M059J (cell line): ENCODE measurements at regions not wholly inside any gene's neighbourhood (a gene's known extent, or its start where the extent isn't known, plus 50 kb on each side); places are given as distances from the start of the nearest gene placed in this dataset.

Source experiments
- DNase-seq: peaks from one replicate; pipeline ENCODE4 v3.0.0-alpha.2; 2012; ENCODE audit warnings: low read depth

- no peak for DNase-seq
Measured at GRCh38 chr6:54991761-54992330, 145.3 kb downstream of the FAM83B start.

DNA sequence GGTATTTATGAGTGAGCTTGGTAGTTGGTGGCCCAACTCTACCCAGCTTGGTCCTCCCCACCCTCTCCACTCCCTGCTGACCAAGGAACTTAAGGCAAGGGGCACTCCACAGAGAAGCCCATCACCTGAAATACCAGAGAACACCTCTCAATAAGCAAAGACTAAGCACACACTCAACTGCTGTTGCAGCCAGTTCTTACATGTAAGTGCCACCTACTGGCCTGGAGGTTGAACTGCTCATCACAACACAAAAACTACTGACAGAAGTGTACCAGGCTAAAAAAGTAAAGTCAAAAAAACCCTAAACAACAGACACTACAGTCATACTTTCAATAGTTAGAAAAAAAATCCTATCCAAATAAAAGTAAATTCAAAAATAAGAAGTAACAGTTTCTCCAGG is 146.2 kb downstream of the FAM83B start:
- DNase-seq, result peak; percentile 12

- no peak for DNase-seq
Measured at GRCh38 chr6:54993294-54993693, 146.7 kb downstream of the FAM83B start.

GRCh38 chr6:54993948-54994347 is 147.4 kb downstream of the FAM83B start:
- DNase-seq, result no peak

DNA sequence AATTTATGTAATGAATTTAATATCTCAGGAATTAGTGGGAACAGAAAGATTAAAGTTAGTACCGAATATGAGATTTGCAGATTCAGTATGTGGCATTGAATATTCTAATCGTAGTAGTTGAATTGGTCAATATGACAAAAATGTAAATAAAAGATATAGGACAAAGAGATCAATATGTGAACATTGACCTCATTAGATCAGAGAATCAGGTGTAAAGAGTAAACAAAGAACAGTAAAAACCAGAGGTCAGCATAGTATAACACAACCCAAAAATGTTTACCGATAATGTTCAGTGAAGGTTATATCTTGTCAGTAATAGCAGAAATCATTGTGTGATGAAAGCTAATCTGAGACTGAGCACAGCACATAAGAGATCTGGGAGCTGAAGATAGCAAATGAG is 152.0 kb downstream of the FAM83B start:
- no peak for DNase-seq

GRCh38 chr6:55003719-55004430 is 157.3 kb downstream of the FAM83B start:
- DNase-seq, result no peak

DNA sequence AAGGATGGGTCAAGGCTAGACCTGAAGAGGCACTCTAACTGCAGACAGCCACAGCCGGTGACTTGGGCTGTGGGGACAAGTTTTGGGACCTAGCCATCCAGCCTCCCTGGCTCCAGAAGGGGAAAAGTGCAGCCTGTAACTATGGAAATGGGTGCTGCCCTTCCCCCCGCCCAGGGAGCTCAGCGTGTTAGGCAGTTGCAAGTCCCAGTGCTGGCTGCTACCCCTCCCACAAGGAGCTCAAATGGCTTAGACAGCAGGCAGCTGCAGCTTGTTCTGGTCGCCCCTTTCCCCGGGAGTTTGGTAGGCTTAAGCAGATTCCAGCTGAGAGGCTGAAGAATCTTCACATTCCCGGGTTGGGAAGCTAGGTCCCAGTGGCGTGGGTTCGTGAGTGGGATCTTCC is 162.6 kb downstream of the FAM83B start:
- DNase-seq, result no peak

DNA sequence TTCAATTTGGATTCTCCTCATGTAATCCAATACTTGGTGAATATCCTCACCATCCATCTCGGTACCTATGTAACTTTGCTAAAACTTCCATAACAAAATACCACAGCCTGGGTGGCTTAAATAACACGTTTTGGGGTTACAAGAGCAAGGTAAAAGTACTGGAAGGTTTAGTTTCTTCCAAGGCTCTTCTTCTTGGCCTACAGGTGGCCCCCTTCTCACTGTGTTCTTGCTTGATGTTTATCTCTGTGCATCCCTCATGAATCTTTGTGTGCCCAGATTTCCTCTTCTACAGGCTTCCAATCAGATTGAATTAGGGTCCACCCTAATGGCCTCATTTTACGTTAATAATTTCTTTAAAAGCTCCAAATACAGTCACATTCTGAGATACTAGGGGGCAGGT is 163.3 kb upstream of the HCRTR2 start:
- peak; percentile 4 for DNase-seq

DNA sequence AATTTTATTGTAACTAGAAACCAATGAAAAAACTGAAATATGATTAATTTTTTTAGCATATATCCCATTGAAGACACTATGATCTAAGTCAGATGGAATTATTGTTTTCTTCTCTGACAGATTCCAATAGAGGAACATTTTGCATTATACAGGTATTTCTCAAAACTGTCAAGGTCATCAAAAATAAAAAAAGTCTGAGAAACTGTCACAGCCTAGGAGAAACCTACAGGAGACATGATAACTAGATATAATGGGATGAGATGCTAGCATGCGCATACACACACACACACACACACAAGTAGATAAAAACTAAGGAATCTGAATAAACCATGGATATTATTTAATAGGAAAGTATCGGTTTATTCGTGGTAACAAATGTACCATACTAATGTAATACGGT is 161.9 kb upstream of the HCRTR2 start:
- no peak for DNase-seq

- peak; percentile 4 for DNase-seq
Measured at GRCh38 chr6:55014321-55015088, 159.8 kb upstream of the HCRTR2 start.

DNA sequence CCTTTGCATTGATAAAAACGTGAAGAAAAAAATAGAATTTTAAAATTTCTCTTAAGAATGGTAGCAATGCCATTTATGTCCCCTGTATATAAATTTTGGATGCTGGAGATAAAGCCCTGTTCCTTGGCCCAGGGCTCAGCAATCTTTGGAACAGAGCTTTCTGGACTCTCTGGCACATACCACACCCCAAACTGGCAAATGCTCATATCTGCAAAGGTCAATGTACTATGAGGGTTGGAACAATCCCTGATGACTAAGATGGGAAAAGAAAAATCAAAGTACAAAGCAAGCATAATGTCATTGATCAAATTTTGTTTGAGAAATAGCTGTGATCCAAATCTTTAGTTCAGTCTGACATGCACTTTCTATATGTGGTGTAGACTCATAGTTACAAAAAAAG is 158.1 kb upstream of the HCRTR2 start:
- no peak for DNase-seq

DNA sequence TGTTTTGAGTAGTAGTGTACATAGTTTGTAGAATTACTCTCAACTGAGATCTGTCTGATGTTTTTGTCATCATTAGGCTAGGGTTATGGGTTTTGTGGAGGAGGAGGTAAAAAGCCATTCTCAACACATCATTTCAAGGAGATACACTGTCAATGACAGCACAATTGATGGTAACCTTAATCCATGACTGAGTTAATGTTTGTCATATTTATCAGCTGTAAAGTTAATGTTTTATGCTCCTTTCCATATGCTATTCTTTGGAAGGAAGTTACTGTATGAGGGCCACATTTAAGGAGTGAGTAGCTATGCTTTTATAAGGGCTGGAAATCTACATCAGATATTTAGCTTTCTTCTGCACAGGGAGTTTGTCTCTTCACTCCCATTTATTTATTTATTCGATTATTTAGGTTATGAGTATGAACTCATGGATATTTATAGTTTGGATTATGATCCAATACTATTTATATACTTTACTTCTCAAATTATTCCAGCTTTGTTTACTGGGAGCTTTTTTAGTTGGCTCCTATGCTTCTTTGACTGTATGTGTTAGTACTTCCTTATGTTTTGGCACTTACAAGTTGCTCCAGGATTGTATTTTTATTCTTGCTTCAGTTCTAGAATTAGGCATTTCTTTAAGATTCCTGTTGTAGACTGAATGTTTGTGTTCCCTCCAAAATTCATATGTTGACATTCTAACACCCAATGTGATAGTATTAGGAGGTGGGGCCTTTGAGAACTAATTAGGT is 156.6 kb upstream of the HCRTR2 start:
- DNase-seq, result no peak

GRCh38 chr6:55019591-55019990 is 154.7 kb upstream of the HCRTR2 start:
- no peak for DNase-seq

- no peak for DNase-seq
Measured at GRCh38 chr6:55023230-55023629, 151.1 kb upstream of the HCRTR2 start.

- DNase-seq, result peak; percentile 34
Measured at GRCh38 chr6:55033016-55033546, 141.2 kb upstream of the HCRTR2 start.

DNA sequence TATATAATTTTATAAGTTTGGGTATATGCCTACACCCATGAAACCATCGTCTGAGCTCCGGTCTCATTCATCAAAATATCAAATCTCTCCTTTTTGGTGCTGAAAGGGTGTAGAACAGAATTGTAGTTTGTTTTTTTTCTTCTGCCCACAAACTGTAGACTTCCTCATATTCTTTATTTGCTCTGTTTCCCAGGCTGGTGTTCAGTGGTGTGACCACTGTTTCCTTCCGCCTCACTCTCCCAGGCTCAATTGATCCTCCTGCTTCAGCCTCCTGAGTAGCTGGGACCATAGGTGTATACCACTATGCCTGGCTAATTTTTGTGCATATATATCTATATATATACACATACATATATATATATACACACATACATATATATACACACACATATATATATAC is 139.6 kb upstream of the HCRTR2 start:
- no peak for DNase-seq

GRCh38 chr6:55040102-55040848 is 134.0 kb upstream of the HCRTR2 start:
- DNase-seq, result peak; percentile 73

GRCh38 chr6:55046869-55047422 is 127.4 kb upstream of the HCRTR2 start:
- DNase-seq, result peak; percentile 8

GRCh38 chr6:55047451-55048044 is 126.8 kb upstream of the HCRTR2 start:
- peak; percentile 9 for DNase-seq

GRCh38 chr6:55049866-55050265 is 124.4 kb upstream of the HCRTR2 start:
- DNase-seq, result no peak

DNA sequence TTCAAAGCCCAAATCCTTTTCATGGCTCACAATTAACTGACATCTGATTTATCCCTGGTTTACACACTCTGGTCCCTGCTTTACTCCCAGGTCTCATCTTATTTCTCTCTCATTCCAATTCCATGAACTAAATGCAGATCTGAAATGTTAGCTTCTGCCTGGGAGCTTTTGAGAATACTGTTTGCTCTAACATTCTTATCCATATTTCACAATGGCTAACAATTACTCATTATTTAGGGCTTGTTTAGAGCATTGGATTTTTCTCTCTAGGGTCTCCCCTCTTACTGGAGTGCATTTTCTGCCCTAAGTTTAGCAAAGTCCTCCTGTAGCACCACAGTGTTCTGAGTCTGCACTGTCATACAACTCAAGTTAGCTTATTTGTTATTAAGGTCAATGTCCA is 121.5 kb upstream of the HCRTR2 start:
- no peak for DNase-seq
